Lung (tissue), 11 donors: ENCODE measurements at regions not wholly inside any gene's neighbourhood (a gene's known extent, or its start where the extent isn't known, plus 50 kb on each side); places are given as distances from the start of the nearest gene placed in this dataset.
"Not testable (repeated sequence)": the region's sequence is repeated elsewhere in the genome, so short reads cannot be mapped to it uniquely, and the experiment has no call there.

Source experiments
- ATAC-seq: fragments of 200-7000 bp; cut with Tn5 transposase; one replicate; pipeline ENCODE4 v1.9.1; 2020; ENCODE audit warnings: moderate number of reproducible peaks; ENCODE audit not compliant: insufficient read depth, low FRiP score
- DNase-seq, 3 donors: peaks; one replicate each; pipeline ENCODE4 v3.0.0-alpha.2; 2013 to 2017
- H3K27ac ChIP-seq, 2 donors: one replicate each; pipeline ENCODE4 v1.5.1; 2013; ENCODE audit warnings: mild to moderate bottlenecking in 2 of 2, moderate library complexity in 2 of 2, control low read depth in 1 of 2, inconsistent platforms in 1 of 2, low read depth in 1 of 2, low read length in 1 of 2
- H3K27me3 ChIP-seq, 3 donors: one replicate each; pipeline ENCODE4 v1.5.1; 2013; ENCODE audit warnings: low read length in 2 of 3; ENCODE audit not compliant: control insufficient read depth in 3 of 3, insufficient read depth in 3 of 3
- H3K36me3 ChIP-seq, 4 donors: one replicate each; pipeline ENCODE4 v1.5.1; 2013; ENCODE audit warnings: low read length in 4 of 4, mild to moderate bottlenecking in 1 of 4, moderate library complexity in 1 of 4; ENCODE audit not compliant: control insufficient read depth in 4 of 4, insufficient read depth in 4 of 4
- H3K4me1 ChIP-seq, 5 donors: one replicate each; pipeline ENCODE4 v1.5.1; 2013; ENCODE audit warnings: low read length in 5 of 5, mild to moderate bottlenecking in 2 of 5, moderate library complexity in 1 of 5; ENCODE audit not compliant: control insufficient read depth in 5 of 5, insufficient read depth in 5 of 5
- H3K4me3 ChIP-seq: one replicate; pipeline ENCODE4 v1.5.1; 2013; ENCODE audit warnings: mild to moderate bottlenecking, control low read depth, moderate library complexity
- H3K9ac ChIP-seq, 2 donors: one replicate each; pipeline ENCODE4 v1.5.1; 2013; ENCODE audit warnings: low read length in 2 of 2, control low read depth in 1 of 2; ENCODE audit not compliant: insufficient read depth in 1 of 2
- H3K9me3 ChIP-seq, 4 donors: one replicate each; pipeline ENCODE4 v1.5.1; 2013; ENCODE audit warnings: low read length in 3 of 4, mild to moderate bottlenecking in 1 of 4, moderate library complexity in 1 of 4; ENCODE audit not compliant: control insufficient read depth in 4 of 4, insufficient read depth in 3 of 4
- CTCF ChIP-seq: IDR thresholded peaks from 2 replicates; pipeline ENCODE4 v1.5.1; 2012; ENCODE audit warnings: mild to moderate bottlenecking; ENCODE audit errors: control extremely low read depth, extremely low read depth
- WGBS, 2 donors: extraction: QIAGEN DNeasy Blood & Tissue Kit; methylation state at CpG; one replicate each; pipeline ENCODE4 v1.1.7; 2013; 5-methylcytosine and 5-hydroxymethylcytosine counted together
- donor health status: control.
- donor health status: control.
- donor health status: Bipolar disorder and iron deficiency.
- donor health status: healthy.
- donor health status: DM: yes; HTN: yes; CAD: no.

DNA sequence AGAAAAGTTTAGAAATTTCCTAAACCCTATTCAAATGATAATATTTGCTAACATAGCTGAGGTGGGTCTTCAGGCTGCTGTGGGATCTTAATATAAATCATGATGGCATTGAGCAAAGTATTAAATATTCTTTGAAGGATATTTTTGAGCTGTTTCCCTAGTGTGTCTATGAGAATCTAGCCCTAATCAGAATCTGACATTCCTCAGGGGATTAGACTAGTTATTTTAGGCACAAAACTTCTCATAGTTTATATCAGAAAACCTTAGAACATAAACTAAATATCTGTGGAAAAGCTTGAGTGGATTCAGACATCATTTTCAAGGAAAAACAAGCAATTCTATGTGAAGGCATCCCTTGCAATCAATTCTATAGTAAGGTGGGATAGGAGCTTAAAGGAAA is 594.5 kb downstream of the RFPL4B start:
- Histone ChIP-seq H3K9me3 (no peaks in the 10 kb centered on the region), H3K9ac (no peak overlapping the region), H3K4me1 (peaks cover 0 to 24% (median 0%) of the 10 kb centered on the region in 5 donors), H3K4me3 (no peak overlapping the region), H3K27ac (no peak overlapping the region), H3K36me3 (no peaks in the 10 kb centered on the region), H3K27me3 (no peaks in the 10 kb centered on the region)
- TF ChIP-seq CTCF, result no peak
- ATAC-seq, result no peak
- DNase-seq, result no peak

- Histone ChIP-seq H3K4me3 (no peak overlapping the region), H3K4me1 (peaks cover 0 to 4% (median 0%) of the 10 kb centered on the region in 5 donors), H3K27me3 (no peaks in the 10 kb centered on the region), H3K27ac (no peak overlapping the region), H3K9me3 (no peaks in the 10 kb centered on the region), H3K9ac (no peak overlapping the region), H3K36me3 (no peaks in the 10 kb centered on the region)
- ATAC-seq (no peak), DNase-seq (no peak)
- WGBS, 2 donors, result 70 to 74% methylated on average over 3 of the region's 3 CpGs
- TF ChIP-seq CTCF, result no peak
Measured at GRCh38 chr6:112946051-112946450, 598.9 kb downstream of the RFPL4B start.

DNA sequence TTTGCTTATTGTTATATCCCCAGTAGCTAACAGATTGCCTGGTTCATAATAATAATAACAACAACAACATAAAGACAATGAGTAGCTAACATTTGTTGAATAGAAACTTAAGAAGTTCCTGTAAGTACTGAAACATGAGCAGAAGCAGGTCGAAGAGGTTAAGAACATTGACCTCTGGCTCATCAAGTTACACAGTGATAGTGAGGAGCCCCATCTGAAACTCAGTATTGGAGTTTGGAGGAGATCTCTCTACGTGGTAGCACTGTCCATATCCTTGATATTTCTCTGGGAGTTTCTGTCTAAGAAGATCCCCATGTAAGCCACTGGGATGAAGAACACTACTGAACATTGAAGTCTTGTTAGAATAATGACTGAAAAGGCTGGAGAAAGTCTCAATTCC is 600.4 kb downstream of the RFPL4B start:
- TF ChIP-seq CTCF, result no peak
- no peaks in the 10 kb centered on the region for H3K9me3 ChIP-seq
- H3K9ac ChIP-seq, result no peak overlapping the region
- no peak overlapping the region for H3K4me3 ChIP-seq
- no peaks in the 10 kb centered on the region for H3K27me3 ChIP-seq
- no peaks in the 10 kb centered on the region for H3K36me3 ChIP-seq
- H3K27ac ChIP-seq, result no peak overlapping the region
- ATAC-seq, result no peak
- 72 to 82% methylated on average over 2 of the region's 2 CpGs for WGBS, 2 donors
- peaks cover 0 to 9% (median 0%) of the 10 kb centered on the region in 5 donors for H3K4me1 ChIP-seq
- no peak for DNase-seq

DNA sequence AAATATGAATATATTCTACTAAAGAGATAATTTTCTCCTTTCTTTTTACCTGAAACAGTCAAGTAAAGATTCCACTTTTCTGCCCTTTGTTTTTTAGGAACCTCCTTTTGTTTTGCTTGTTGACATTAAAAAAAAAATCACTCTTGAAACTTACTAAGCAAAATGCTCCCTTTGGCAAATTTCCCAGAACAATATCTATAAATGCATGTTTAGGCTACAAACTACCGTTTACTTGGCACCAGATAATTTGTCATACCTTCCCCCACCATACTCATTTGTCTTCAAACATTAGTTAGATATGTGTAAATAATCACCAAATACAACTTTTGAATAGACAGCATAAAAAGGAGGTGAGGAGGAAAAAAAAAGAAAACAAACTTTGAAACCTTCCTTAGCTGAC is 604.7 kb downstream of the RFPL4B start:
- DNase-seq (peak in 2 of 3 donors; percentile 76 to 78), ATAC-seq (no peak)
- 42 to 74% methylated on average over 1 of the region's 1 CpG for WGBS, 2 donors
- H3K4me1 ChIP-seq, result peaks cover 0 to 10% (median 0%) of the 10 kb centered on the region in 5 donors
- no peak overlapping the region for H3K4me3 ChIP-seq
- no peaks in the 10 kb centered on the region for H3K27me3 ChIP-seq
- no peak overlapping the region for H3K9ac ChIP-seq
- H3K27ac ChIP-seq, result no peak overlapping the region
- H3K9me3 ChIP-seq, result peaks cover 0 to 3% (median 0%) of the 10 kb centered on the region in 4 donors
- TF ChIP-seq CTCF, result no peak
- H3K36me3 ChIP-seq, result no peaks in the 10 kb centered on the region

DNA sequence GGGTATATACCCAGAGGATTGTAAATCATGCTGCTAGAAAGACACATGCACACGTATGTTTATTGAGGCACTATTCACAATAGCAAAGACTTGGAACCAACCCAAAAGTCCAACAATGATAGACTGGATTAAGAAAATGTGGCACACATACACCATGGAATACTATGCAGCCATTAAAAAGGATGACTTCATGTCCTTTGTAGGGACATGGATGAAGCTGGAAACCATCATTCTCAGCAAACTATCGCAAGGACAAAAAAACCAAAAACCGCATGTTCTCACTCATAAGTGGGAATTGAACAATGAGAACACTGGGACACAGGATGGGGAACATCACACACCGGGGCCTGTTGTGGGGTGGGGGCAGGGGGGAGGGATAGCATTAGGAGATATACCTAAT is 608.6 kb downstream of the RFPL4B start:
- 91 to 98% methylated on average over 3 to 4 of the region's 4 CpGs for WGBS, 2 donors
- not testable (repeated sequence) for DNase-seq, H3K9me3 ChIP-seq, ATAC-seq, H3K36me3 ChIP-seq, H3K4me3 ChIP-seq, H3K27me3 ChIP-seq, H3K27ac ChIP-seq, H3K9ac ChIP-seq
- H3K4me1 ChIP-seq, result peaks cover 0 to 16% (median 0%) of the 10 kb centered on the region in 5 donors
